ENCODE measurements at regions not wholly inside any gene's neighbourhood (a gene's known extent, or its start where the extent isn't known, plus 50 kb on each side); places are given as distances from the start of the nearest gene placed in this dataset.

- no peak for DNase-seq (ENCODE audit: low read depth, low spot score)
These were observed 240.5 kb downstream of the TTLL2 start for GRCh38 chr6:167565388-167565787.

- DNase-seq (ENCODE audit: low read depth, low spot score) = no peak
These were observed 241.2 kb downstream of the TTLL2 start for GRCh38 chr6:167565884-167566599.

DNA sequence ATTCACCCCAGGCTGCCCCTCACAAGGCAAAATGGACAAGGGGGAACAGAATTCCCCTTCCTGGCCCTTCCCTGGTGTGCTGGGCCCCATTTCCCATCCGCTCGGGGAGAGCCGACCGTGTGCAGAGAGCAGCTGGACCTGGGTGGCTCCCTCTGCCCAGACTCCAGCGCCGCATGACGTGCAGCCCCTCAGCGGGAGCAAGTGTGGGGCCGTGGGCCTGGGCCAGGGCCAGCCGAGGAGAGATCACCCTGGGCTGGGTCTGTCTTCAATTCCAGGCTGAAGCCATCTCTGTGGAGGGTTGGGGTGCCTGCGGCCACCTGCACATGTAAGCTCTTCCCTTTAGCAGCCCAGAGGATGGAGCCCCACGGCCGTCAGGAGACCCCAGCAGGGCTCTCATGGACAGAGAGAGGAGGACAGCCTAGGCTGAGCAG lies 241.8 kb downstream of the TTLL2 start:
- DNase-seq (ENCODE audit: low read depth, low spot score) = no peak

DNA sequence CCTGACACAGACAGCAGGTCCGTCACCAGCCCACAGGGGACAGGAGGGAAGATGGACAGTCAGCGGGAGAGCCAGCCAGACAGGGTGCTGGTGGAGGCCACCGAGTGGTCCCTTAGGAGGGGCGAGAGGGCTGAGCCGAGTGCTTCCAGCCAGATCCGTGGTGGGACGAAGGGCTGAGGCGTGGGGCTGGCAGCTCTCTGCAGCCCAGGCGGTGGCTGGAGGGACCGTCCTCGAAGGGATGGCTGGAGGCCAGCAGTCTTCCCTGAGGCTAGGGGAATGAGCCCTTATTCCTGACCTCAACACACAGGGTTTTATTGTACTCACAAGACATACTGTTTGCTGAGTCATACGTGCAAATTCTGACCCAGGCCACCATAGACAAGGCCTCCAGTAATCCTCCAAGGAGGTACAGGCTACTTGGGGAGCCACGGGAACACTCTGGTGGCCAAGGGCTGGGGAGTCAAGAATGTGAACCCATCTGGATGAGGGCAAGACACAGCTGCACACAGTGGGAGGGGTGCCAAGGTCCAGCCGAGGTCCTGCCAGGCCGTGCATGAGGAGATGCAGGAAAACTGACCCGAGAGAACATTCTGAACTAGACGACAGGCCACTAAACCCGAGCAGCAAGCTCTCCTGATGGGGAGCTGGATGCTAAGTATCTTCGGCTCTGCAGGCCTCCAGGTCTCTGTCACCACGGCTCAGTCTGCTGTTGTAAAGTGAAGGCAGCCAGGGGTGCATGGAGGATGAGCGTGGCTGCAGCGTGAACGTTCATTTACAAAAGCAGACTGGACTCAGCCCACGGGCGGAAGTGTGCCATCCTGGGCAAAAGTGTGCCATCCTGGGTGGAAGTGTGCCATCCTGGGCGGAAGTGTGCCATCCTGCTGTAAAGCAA lies 242.5 kb downstream of the TTLL2 start:
- no peak for DNase-seq (ENCODE audit: low read depth, low spot score)

DNA sequence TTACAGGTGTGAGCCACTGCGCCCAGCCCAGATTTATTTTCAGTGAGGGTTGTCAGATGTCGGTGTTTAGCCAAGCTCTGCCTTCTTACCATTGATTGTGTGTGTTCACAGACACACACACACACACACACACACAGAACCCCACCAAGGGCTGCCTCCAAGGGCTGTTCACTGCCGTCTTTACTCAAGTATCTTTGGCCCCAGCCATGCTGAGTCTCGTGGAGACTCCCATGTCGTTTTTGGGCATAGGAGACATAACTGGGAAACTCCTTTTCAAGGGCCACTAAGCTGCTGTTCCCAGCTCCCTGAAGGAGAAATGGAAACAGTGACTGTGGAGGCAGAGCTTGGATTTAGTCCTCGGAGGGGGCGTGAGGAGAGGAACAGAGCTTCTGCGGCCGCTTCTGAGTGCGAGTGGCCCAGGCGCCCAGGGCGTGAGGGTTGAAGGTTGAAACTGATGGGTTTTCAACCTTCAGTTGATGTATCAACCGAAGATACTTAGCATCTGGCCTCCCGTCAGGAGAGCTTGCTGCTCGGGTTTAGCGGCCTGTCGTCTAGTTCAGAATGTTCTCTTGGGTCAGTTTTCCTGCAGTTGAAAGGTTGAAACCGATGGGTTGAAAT lies 243.6 kb downstream of the TTLL2 start:
- no peak for DNase-seq (ENCODE audit: low read depth, low spot score)

DNA sequence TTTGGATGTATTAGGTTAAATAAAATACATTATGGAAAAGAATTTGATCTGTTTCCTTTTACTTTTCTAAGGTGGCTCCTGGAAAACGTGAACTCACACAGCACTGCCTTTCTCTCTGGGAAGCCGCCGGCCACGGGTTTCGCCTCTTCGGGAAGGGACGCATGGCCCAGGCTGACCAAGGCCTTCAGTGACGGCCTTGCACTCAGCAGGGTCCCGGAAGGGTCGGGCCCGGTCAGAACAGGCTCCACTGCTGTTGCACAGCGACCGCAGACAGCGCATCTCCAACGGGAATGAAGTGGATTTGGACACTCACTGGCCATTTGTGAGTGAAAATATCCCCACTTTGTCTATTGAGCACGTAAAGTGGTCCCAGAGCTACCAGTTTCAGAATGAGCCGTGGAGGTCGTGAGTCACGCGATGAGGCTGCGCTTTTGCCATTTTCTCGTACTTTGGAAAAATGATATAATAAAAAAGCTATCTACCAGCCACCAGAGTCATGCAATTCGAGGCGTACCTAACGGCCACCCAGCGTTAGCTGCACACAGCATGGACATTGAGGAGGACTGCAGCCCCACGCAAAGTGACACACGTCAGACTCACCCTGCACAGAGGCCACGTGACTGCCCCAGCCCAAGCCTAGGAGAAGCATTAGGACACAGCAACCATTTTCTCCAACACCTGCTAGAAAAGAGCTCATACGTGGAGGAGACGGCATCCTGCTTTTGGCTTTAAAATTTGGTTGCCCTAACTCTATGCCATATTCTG lies 244.3 kb downstream of the TTLL2 start:
- DNase-seq (ENCODE audit: low read depth, low spot score) = no peak

DNA sequence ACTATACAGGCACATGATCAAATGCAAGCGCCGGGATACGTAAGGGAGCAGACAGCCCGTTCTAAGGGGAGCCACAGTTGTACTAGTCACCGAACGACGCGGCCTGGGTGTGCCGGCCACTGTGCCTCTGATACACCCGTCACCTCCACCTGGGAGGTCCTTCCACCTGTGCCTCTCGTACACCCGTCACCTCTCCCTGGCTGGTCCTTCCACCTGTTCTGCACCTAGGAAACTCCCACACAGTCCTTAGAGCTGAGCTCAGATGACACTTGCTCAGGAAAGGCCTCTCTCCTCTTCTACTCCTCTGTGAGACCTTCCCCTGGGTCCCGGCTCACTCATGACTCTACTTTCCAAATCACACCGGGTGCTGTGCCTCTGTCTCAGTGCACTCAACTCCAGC lies 245.0 kb downstream of the TTLL2 start:
- DNase-seq (ENCODE audit: low read depth, low spot score) = no peak

DNA sequence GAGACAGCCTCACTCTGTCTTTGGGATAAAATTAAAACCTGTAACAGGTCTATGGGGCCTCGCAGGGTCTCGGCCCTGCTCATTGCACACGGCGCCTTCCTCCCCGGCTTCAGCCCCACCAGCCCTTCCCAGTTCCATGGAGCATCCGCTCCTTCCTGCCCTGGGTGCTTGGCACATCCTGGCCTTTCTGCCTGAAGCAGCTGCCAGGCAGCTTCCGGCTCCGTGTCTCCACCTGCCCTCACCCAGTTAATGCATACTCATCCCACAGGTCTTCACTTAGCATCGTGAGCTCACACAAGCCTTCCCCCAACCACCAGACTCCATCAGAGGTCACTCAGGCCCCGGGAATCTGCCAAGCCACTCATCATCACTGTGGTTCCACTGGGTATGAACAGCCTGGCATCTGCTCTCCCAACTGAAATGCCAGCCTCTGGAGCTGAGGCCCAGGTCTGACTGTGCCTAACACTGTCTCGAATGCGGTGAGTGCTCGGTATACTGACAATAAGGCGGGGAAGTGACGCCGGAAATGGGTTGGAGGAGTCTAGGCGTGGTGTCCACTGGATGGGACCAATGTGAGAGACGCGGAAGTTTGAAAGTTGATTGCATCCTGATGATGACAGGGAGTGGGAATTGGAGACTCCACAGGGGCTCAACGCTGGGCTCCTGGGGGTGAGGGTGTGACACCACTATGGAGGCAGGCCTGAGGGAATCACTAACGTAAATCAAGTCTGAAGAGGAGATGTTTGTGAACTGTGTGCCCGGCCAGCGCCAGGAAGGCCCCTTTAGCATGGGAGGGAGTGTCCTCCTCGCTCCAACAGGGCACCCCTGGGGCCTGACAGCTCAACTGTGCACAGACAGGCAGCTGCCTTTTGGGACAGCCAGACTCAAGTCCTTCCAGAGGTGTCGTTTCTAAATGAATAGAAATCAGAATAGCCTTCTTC lies 245.8 kb downstream of the TTLL2 start:
- no peak for DNase-seq (ENCODE audit: low read depth, low spot score)

- no peak for DNase-seq (ENCODE audit: low read depth, low spot score)
These were observed 246.7 kb downstream of the TTLL2 start for GRCh38 chr6:167571550-167571949.

GRCh38 chr6:167572106-167572505 lies 247.2 kb downstream of the TTLL2 start:
- DNase-seq (ENCODE audit: low read depth, low spot score) = no peak

GRCh38 chr6:167572841-167573271 lies 248.0 kb downstream of the TTLL2 start:
- DNase-seq (ENCODE audit: low read depth, low spot score) = no peak

GRCh38 chr6:167573461-167574215 lies 248.8 kb downstream of the TTLL2 start:
- no peak for DNase-seq (ENCODE audit: low read depth, low spot score)

DNA sequence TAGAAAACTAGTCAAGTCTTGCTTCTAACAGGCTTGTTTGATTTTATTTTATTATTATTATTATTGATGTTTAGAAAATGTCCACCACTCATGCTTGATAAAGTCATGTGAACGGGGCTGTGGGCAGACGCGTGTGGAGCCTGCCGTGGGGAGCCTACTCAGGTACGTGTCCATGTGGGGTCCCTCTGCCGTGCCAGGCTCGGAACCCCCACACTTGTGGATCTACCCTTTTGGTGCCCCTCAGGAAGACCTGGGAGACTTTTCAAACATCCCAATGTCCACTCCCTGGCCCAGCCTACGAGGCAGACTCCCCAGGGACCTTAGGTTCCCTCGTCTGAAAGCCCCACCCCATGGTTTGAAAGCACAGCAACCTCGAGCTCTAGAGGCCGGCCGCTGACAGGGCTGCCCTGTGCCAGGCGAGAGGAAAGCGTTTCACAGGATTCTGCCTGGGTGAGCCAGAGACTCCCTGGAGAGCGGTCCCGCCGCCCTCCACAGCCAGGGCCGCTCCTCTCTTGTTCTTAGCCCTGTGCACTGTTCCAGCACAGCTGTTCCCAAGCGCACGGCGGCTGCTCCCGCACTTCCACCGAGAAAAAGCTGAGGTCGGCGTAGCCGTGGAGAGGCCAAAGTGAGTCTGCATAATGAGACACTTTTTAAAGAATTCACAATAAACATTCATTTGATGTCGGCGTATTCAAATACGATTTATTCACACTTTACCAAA lies 249.7 kb downstream of the TTLL2 start:
- no peak for DNase-seq (ENCODE audit: low read depth, low spot score)

GRCh38 chr6:167575158-167575696 lies 250.3 kb downstream of the TTLL2 start:
- DNase-seq (ENCODE audit: low read depth, low spot score) = no peak

DNA sequence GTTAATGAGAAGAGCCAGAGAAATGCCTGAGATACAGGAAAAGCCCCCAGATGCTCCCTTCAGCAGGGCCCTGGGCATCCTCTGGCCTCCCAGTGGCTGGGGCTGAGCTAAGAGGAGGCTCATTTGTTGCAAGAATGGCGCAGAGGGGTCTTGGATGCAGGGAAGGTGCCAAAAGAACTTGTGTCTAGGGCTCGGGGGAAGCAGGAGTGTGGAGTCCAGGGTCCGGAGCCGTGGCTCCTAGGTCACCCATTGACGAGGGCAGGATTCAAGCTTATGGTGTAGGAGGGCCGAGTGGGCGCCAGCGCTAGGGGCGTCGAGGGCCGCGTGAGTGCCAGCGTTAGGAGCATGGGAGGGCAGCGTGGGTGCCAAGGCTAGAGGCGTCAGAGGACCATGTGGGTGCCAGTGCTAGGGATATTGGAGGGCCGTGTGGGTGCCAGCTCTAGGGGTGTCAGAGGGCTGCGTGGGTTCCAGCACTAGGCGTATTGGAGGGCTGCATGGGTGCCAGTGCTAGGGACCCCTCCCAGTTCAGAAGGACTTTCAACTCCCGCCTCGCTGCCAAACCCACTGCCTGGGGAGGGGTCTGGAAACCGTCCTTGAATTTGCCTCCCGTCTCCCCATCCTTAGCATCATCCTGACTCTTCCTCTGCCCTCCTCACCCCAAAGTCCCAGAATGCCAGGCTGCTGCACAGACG lies 250.5 kb upstream of the AFDN start:
- DNase-seq (ENCODE audit: low read depth, low spot score) = no peak

GRCh38 chr6:167576828-167577503 lies 249.7 kb upstream of the AFDN start:
- no peak for DNase-seq (ENCODE audit: low read depth, low spot score)

- DNase-seq (ENCODE audit: low read depth, low spot score) = no peak
These were observed 248.8 kb upstream of the AFDN start for GRCh38 chr6:167577891-167578361.
